Mesenchymal stem cell (in vitro differentiated cells and primary cell): ENCODE measurements at regions not wholly inside any gene's neighbourhood (a gene's known extent, or its start where the extent isn't known, plus 50 kb on each side); places are given as distances from the start of the nearest gene placed in this dataset.

Experiments used
- DNase-seq: peaks from one replicate; pipeline ENCODE4 v3.0.0-alpha.2; 2013
- H2AFZ ChIP-seq: one replicate; pipeline ENCODE4 v1.6.1; 2013; ENCODE audit warnings: low read depth, mild to moderate bottlenecking, control low read depth, inconsistent platforms, low read length, moderate library complexity
- H2AK5ac ChIP-seq: 2 replicates; pipeline ENCODE4 v1.6.1; 2013; ENCODE audit warnings: low read length, moderate library complexity, mild to moderate bottlenecking, inconsistent platforms; ENCODE audit not compliant: severe bottlenecking
- H2BK120ac ChIP-seq: one replicate; pipeline ENCODE4 v1.6.1; 2013; ENCODE audit warnings: low read depth, mild to moderate bottlenecking, inconsistent platforms, low read length, moderate library complexity
- H2BK12ac ChIP-seq, 2 experiments: one replicate each; pipeline ENCODE4 v1.6.1; 2013; ENCODE audit warnings: inconsistent platforms in 2 of 2, low read length in 2 of 2, mild to moderate bottlenecking in 2 of 2, moderate library complexity in 2 of 2, control low read depth in 1 of 2
- H2BK15ac ChIP-seq: one replicate; pipeline ENCODE4 v1.6.1; 2013; ENCODE audit warnings: mild to moderate bottlenecking, low read depth, inconsistent platforms; ENCODE audit not compliant: poor library complexity, severe bottlenecking
- H2BK5ac ChIP-seq: 2 replicates; pipeline ENCODE4 v1.6.1; 2013; ENCODE audit warnings: low read depth, mild to moderate bottlenecking, low read length, control low read depth, inconsistent platforms; ENCODE audit not compliant: poor library complexity, severe bottlenecking
- H3K14ac ChIP-seq, 2 experiments: one replicate each; pipeline ENCODE4 v1.6.1; 2013; ENCODE audit warnings: inconsistent platforms in 2 of 2, low read length in 2 of 2, control low read depth in 1 of 2, mild to moderate bottlenecking in 1 of 2, moderate library complexity in 1 of 2
- H3K18ac ChIP-seq, 2 experiments: one replicate each; pipeline ENCODE4 v1.6.1; 2013; ENCODE audit warnings: inconsistent platforms in 2 of 2, low read length in 2 of 2, control low read depth in 1 of 2, low read depth in 1 of 2, mild to moderate bottlenecking in 1 of 2
- H3K23ac ChIP-seq, 2 experiments: one replicate each; pipeline ENCODE4 v1.6.1; 2013; ENCODE audit warnings: inconsistent platforms in 2 of 2, low read length in 2 of 2, mild to moderate bottlenecking in 2 of 2, moderate library complexity in 2 of 2, control low read depth in 1 of 2
- H3K27ac ChIP-seq: 2 replicates; pipeline ENCODE4 v1.5.1; 2013; ENCODE audit warnings: mild to moderate bottlenecking, moderate library complexity, low read length, control low read depth, inconsistent platforms; ENCODE audit not compliant: poor library complexity, severe bottlenecking
- H3K27me3 ChIP-seq, 2 experiments: 2 replicates each; pipeline versions ENCODE4 v1.6.1 to v1.7.0; 2013; ENCODE audit warnings: low read length in 2 of 2, mild to moderate bottlenecking in 2 of 2, moderate library complexity in 2 of 2, control low read depth in 1 of 2, inconsistent platforms in 1 of 2; ENCODE audit not compliant: control insufficient read depth in 1 of 2, insufficient read depth in 1 of 2
- H3K36me3 ChIP-seq, 2 experiments: 2 replicates each; pipeline versions ENCODE4 v1.6.1 to v1.7.0; 2013; ENCODE audit warnings: low read length in 2 of 2, control low read depth in 1 of 2, inconsistent platforms in 1 of 2, low read depth in 1 of 2, mild to moderate bottlenecking in 1 of 2; ENCODE audit not compliant: insufficient read depth in 2 of 2, control insufficient read depth in 1 of 2
- H3K4ac ChIP-seq, 2 experiments: one replicate each; pipeline ENCODE4 v1.6.1; 2013; ENCODE audit warnings: inconsistent platforms in 2 of 2, low read length in 2 of 2, mild to moderate bottlenecking in 2 of 2, moderate library complexity in 2 of 2, control low read depth in 1 of 2, low read depth in 1 of 2
- H3K4me1 ChIP-seq: 2 replicates; pipeline ENCODE4 v1.6.1; 2013; ENCODE audit warnings: low read depth, low read length, control low read depth; ENCODE audit not compliant: control insufficient read depth, insufficient read depth
- H3K4me2 ChIP-seq: 2 replicates; pipeline ENCODE4 v1.6.1; 2013; ENCODE audit warnings: low read length, mild to moderate bottlenecking, inconsistent platforms; ENCODE audit not compliant: poor library complexity, severe bottlenecking
- H3K4me3 ChIP-seq, 2 experiments: 2 replicates each; pipeline versions ENCODE4 v1.5.1 to v1.7.0; 2013; ENCODE audit warnings: low read length in 2 of 2, mild to moderate bottlenecking in 2 of 2, control low read depth in 1 of 2, low read depth in 1 of 2; ENCODE audit not compliant: insufficient read depth in 1 of 2
- H3K79me1 ChIP-seq: replicated peaks from 2 replicates; pipeline ENCODE4 v1.6.1; 2013; ENCODE audit warnings: mild to moderate bottlenecking, control low read depth, low read length, inconsistent platforms; ENCODE audit not compliant: poor library complexity, severe bottlenecking
- H3K9ac ChIP-seq: 2 replicates; pipeline ENCODE4 v1.7.0; 2013; ENCODE audit warnings: mild to moderate bottlenecking, low read length, moderate library complexity
- H3K9me3 ChIP-seq: 2 replicates; pipeline ENCODE4 v1.7.0; 2013; ENCODE audit warnings: mild to moderate bottlenecking, low read length; ENCODE audit not compliant: control insufficient read depth
- H4K8ac ChIP-seq: one replicate; pipeline ENCODE4 v1.6.1; 2013; ENCODE audit warnings: inconsistent platforms, mild to moderate bottlenecking, low read length, moderate library complexity
- H4K91ac ChIP-seq: one replicate; pipeline ENCODE4 v1.6.1; 2013; ENCODE audit warnings: mild to moderate bottlenecking, low read length, inconsistent platforms
- WGBS: methylation state at CpG from one replicate; pipeline ENCODE4 v1.1.7; 2013; ENCODE audit warnings: mixed read lengths; 5-methylcytosine and 5-hydroxymethylcytosine counted together

DNA sequence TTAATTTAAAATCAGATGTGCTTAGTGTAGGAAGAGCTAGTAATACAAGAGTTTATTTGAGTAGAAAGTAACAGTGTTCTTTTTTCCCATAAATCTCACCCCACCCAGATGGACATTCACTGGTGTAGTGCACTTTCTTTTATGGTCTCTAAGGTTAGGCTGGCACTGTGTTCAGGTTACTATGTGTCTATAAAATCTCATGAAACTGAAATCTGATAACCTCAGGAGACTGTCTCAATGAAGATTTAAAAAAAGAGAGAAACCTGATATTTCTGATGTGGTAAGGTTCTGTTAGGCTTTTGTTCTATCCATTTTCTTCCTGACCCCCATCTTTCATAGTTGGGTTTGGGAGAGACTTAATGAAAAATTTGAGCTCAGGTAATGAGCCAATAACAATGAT lies 101.2 kb upstream of the CLVS2 start:
- Histone ChIP-seq H3K4me1 (no peaks in the 10 kb centered on the region), H3K27me3 (no peaks in the 10 kb centered on the region), H3K27ac (no peak overlapping the region), H3K18ac (no peak overlapping the region), H2AFZ (no peak overlapping the region), H2BK120ac (no peak overlapping the region), H3K9me3 (no peaks in the 10 kb centered on the region), H2AK5ac (no peak overlapping the region), H3K4ac (no peak overlapping the region), H3K14ac (no peak overlapping the region), H3K23ac (no peak overlapping the region), H2BK5ac (no peak overlapping the region), H3K9ac (no peak overlapping the region), H3K36me3 (no peaks in the 10 kb centered on the region), H3K4me2 (no peak overlapping the region), H4K91ac (no peak overlapping the region), H3K79me1 (no peaks in the 10 kb centered on the region), H2BK12ac (no peak overlapping the region), H3K4me3 (no peak overlapping the region), H4K8ac (no peak overlapping the region), H2BK15ac (no peak overlapping the region)
- no peak for DNase-seq

DNA sequence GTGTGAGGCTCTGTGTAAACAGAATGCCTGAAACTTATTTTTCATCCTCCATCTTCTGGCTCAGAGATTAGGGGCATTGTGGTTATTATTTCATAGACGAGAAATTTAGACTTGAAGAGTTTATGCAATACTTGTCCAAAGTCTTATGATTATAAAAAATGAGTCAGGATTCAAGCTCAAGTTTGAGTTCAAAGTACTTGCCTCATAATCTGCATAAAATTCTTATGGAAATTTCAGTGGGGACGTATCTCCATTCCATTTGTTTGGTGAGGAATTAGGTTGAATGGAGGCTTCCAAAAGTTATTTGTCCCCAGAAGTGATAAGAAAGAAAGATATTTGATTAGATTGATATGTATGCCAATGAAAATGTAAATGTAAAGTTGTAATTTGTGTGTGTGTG lies 93.7 kb upstream of the CLVS2 start:
- H3K4me3 ChIP-seq: no peak overlapping the region
- H3K27ac ChIP-seq: no peak overlapping the region
- WGBS: 67% methylated on average over 1 of the region's 2 CpGs
- no peak overlapping the region for H3K4me2 ChIP-seq
- H3K79me1 ChIP-seq: no peaks in the 10 kb centered on the region
- H3K27me3 ChIP-seq: no peaks in the 10 kb centered on the region
- H2BK15ac ChIP-seq: no peak overlapping the region
- no peak overlapping the region for H2AK5ac ChIP-seq
- H2BK120ac ChIP-seq: no peak overlapping the region
- H3K9ac ChIP-seq: no peak overlapping the region
- no peak overlapping the region for H2BK5ac ChIP-seq
- no peak overlapping the region for H3K23ac ChIP-seq
- no peak overlapping the region for H3K14ac ChIP-seq
- no peaks in the 10 kb centered on the region for H3K36me3 ChIP-seq
- H4K91ac ChIP-seq: no peak overlapping the region
- H3K9me3 ChIP-seq: no peaks in the 10 kb centered on the region
- H3K4ac ChIP-seq: no peak overlapping the region
- H2BK12ac ChIP-seq: no peak overlapping the region
- H3K4me1 ChIP-seq: no peaks in the 10 kb centered on the region
- no peak for DNase-seq
- no peak overlapping the region for H3K18ac ChIP-seq
- H2AFZ ChIP-seq: no peak overlapping the region
- H4K8ac ChIP-seq: no peak overlapping the region

DNA sequence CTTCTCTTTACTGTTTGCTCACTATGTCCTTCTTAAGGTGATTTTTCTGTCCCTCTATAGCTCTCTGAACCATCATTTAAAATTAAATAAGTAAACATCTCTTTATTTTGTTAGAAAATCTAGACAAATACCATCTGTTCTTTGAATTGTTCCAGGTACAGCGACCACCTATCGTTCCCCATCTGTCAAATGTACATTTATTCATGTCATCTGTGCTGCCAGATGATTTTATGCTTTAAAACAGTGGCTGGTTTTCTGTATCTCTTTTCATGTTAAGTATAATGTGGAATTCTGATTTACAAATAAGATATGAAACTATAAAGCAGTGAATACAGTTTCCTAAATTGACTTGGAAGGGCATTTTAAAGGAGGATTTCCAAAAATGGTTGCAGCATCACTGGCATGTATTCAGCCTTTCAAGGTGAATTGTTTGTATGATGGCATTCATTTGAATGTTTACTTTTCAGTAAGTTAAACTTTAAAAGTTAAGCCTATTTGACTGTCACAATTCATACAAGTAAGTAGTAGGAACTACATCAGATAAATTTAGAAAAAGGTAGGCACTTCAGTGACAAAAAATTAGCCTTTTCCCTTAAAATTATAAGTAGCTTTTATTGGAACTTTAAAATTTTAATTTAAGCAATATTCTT lies 92.6 kb upstream of the CLVS2 start:
- Histone ChIP-seq H3K9ac (no peak overlapping the region), H4K8ac (no peak overlapping the region), H2BK5ac (no peak overlapping the region), H3K4me2 (no peak overlapping the region), H2BK120ac (no peak overlapping the region), H3K23ac (no peak overlapping the region), H3K27ac (no peak overlapping the region), H3K9me3 (no peaks in the 10 kb centered on the region), H3K36me3 (no peaks in the 10 kb centered on the region), H3K79me1 (no peaks in the 10 kb centered on the region), H2AFZ (no peak overlapping the region), H3K27me3 (no peaks in the 10 kb centered on the region), H2AK5ac (no peak overlapping the region), H2BK12ac (no peak overlapping the region), H4K91ac (no peak overlapping the region), H3K4me3 (no peak overlapping the region), H3K14ac (no peak overlapping the region), H2BK15ac (no peak overlapping the region), H3K18ac (no peak overlapping the region), H3K4ac (no peak overlapping the region), H3K4me1 (no peaks in the 10 kb centered on the region)
- WGBS: 83% methylated on average over 2 of the region's 2 CpGs
- DNase-seq: no peak

DNA sequence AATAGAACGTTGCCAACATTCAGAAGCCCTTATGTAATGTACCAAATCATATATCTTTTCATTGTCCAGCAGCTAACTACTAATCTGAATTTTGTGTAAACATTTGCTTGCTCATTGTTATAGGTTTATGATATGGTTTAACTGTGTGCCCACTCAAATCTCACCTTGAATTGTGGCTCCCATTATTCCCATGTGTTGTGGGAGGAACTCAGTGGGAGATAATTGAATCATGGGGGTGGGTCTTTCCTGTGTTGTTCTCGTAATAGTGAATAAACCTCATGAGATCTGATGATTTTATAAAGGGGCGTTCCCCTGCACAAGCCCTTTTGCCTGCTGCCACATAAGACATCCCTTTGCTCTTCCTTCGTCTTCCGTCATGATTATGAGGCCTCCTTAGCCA lies 91.9 kb upstream of the CLVS2 start:
- H3K4me2 ChIP-seq: no peak overlapping the region
- H2AFZ ChIP-seq: no peak overlapping the region
- H3K14ac ChIP-seq: no peak overlapping the region
- no peak overlapping the region for H2BK120ac ChIP-seq
- H2AK5ac ChIP-seq: no peak overlapping the region
- no peaks in the 10 kb centered on the region for H3K4me1 ChIP-seq
- H3K9me3 ChIP-seq: no peaks in the 10 kb centered on the region
- H2BK5ac ChIP-seq: no peak overlapping the region
- no peaks in the 10 kb centered on the region for H3K79me1 ChIP-seq
- no peak for DNase-seq
- 80% methylated on average over 4 of the region's 5 CpGs for WGBS
- H3K4ac ChIP-seq: no peak overlapping the region
- no peaks in the 10 kb centered on the region for H3K36me3 ChIP-seq
- no peak overlapping the region for H4K91ac ChIP-seq
- H2BK12ac ChIP-seq: no peak overlapping the region
- no peak overlapping the region for H3K23ac ChIP-seq
- no peaks in the 10 kb centered on the region for H3K27me3 ChIP-seq
- no peak overlapping the region for H3K18ac ChIP-seq
- no peak overlapping the region for H4K8ac ChIP-seq
- H3K9ac ChIP-seq: no peak overlapping the region
- no peak overlapping the region for H3K27ac ChIP-seq
- H2BK15ac ChIP-seq: no peak overlapping the region
- no peak overlapping the region for H3K4me3 ChIP-seq
